Neural cell (in vitro differentiated cells): ENCODE measurements at regions not wholly inside any gene's neighbourhood (a gene's known extent, or its start where the extent isn't known, plus 50 kb on each side); places are given as distances from the start of the nearest gene placed in this dataset.

ENCODE experiments used
- H2AFZ ChIP-seq: fragments of 200-600, 300-800 bp; sonication (generic), shearing (Covaris generic); 2 replicates; pipeline ENCODE4 v1.6.0; 2014; ENCODE audit warnings: low read depth, mild to moderate bottlenecking, antibody characterized with exemption, low read length, moderate library complexity
- H3F3A ChIP-seq: fragments of 200-600 bp; shearing (Covaris generic); 2 replicates; pipeline ENCODE4 v1.6.1; 2016; ENCODE audit warnings: mild to moderate bottlenecking, moderate library complexity, mixed read lengths, antibody characterized with exemption, low read length; ENCODE audit not compliant: insufficient read depth, poor library complexity, severe bottlenecking
- H3K27ac ChIP-seq: fragments of 200-600, 300-800 bp; sonication (generic), shearing (Covaris generic); 2 replicates; pipeline ENCODE4 v1.5.1; 2014; ENCODE audit warnings: mild to moderate bottlenecking, low read length, moderate library complexity
- H3K27me3 ChIP-seq: fragments of 300-800, 200-600 bp; sonication (generic), shearing (Covaris generic); 2 replicates; pipeline ENCODE4 v1.6.0; 2014; ENCODE audit warnings: mild to moderate bottlenecking, low read depth, low read length, moderate library complexity; ENCODE audit not compliant: insufficient read depth
- H3K36me3 ChIP-seq: fragments of 300-800, 200-600 bp; sonication (generic), shearing (Covaris generic); 2 replicates; pipeline ENCODE4 v1.5.1; 2014; ENCODE audit warnings: mild to moderate bottlenecking, antibody characterized with exemption, low read length, moderate library complexity; ENCODE audit not compliant: insufficient read depth
- H3K4me2 ChIP-seq: fragments of 300-800, 200-600 bp; sonication (generic), shearing (Covaris generic); 2 replicates; pipeline ENCODE4 v1.6.0; 2014; ENCODE audit warnings: mild to moderate bottlenecking, low read length
- H3K4me3 ChIP-seq: fragments of 300-800, 200-600 bp; sonication (generic), shearing (Covaris generic); 2 replicates; pipeline ENCODE4 v1.5.1; 2014; ENCODE audit warnings: mild to moderate bottlenecking, low read length, moderate library complexity
- H3K79me2 ChIP-seq: fragments of 200-600 bp; shearing (Covaris generic); replicated peaks from 2 replicates; pipeline ENCODE4 v1.6.0; 2014; ENCODE audit warnings: mild to moderate bottlenecking, low read length, moderate library complexity; ENCODE audit not compliant: insufficient read depth
- H3K9ac ChIP-seq: fragments of 300-800, 200-600 bp; sonication (generic), shearing (Covaris generic); 2 replicates; pipeline ENCODE4 v1.6.1; 2016; ENCODE audit warnings: mild to moderate bottlenecking, low read length, mixed read lengths
- H3K9me2 ChIP-seq: fragments of 200-600 bp; shearing (Covaris generic); 2 replicates; pipeline ENCODE4 v1.6.1; 2016; ENCODE audit warnings: mild to moderate bottlenecking, low read length, mixed read lengths; ENCODE audit not compliant: insufficient read depth
- H3K9me3 ChIP-seq: fragments of 200-600, 300-800 bp; sonication (generic), shearing (Covaris generic); 2 replicates; pipeline ENCODE4 v1.6.1; 2016; ENCODE audit warnings: mild to moderate bottlenecking, mixed run types, low read length, moderate library complexity, mixed read lengths
- H4K20me1 ChIP-seq: fragments of 200-600 bp; shearing (Covaris generic); 2 replicates; pipeline ENCODE4 v1.6.1; 2016; ENCODE audit warnings: mild to moderate bottlenecking, mixed run types; ENCODE audit not compliant: insufficient read depth
- CTCF ChIP-seq: fragments of 450-650 bp; IDR thresholded peaks from 2 replicates; pipeline ENCODE4 v1.5.1; 2014; ENCODE audit warnings: antibody characterized with exemption, mild to moderate bottlenecking, moderate library complexity; ENCODE audit not compliant: poor library complexity, severe bottlenecking
- EP300 ChIP-seq: fragments of 450-650 bp; conservative IDR thresholded peaks from 2 replicates; pipeline ENCODE4 v1.6.1; 2014; ENCODE audit warnings: antibody characterized with exemption, mild to moderate bottlenecking, moderate library complexity; ENCODE audit not compliant: poor library complexity, severe bottlenecking
- EZH2 ChIP-seq: fragments of 200-600, 300-800 bp; shearing (Covaris generic), sonication (generic); IDR thresholded peaks from 2 replicates; pipeline ENCODE4 v1.6.1; 2014; ENCODE audit warnings: antibody characterized with exemption, low read length, borderline replicate concordance, mild to moderate bottlenecking; ENCODE audit not compliant: insufficient read depth, poor library complexity, severe bottlenecking
- MXI1 ChIP-seq: fragments of 450-650 bp; conservative IDR thresholded peaks from 2 replicates; pipeline ENCODE4 v1.6.1; 2014; ENCODE audit warnings: antibody characterized with exemption, mild to moderate bottlenecking; ENCODE audit not compliant: poor library complexity, severe bottlenecking
- POLR2AphosphoS5 ChIP-seq: IDR thresholded peaks from 2 replicates; pipeline ENCODE4 v1.6.1; 2012
- RAD21 ChIP-seq: fragments of 450-650 bp; conservative IDR thresholded peaks from 2 replicates; pipeline ENCODE4 v1.6.1; 2014; ENCODE audit warnings: antibody characterized with exemption, mild to moderate bottlenecking, moderate library complexity
- REST ChIP-seq: IDR thresholded peaks from 2 replicates; pipeline ENCODE4 v1.6.1; 2012; ENCODE audit warnings: borderline replicate concordance
- SMC3 ChIP-seq: fragments of 450-650 bp; conservative IDR thresholded peaks from 2 replicates; pipeline ENCODE4 v1.6.1; 2014; ENCODE audit warnings: antibody characterized with exemption, mild to moderate bottlenecking, moderate library complexity; ENCODE audit not compliant: poor library complexity
- TAF1 ChIP-seq: IDR thresholded peaks from 2 replicates; pipeline ENCODE4 v1.6.1; 2012; ENCODE audit warnings: low read depth

GRCh38 chr9:79383096-79383495 is 188.7 kb upstream of the TLE4 start:
- Histone ChIP-seq H2AFZ (no peak overlapping the region), H3K79me2 (no peaks in the 10 kb centered on the region), H3K27ac (no peak overlapping the region), H3K9me2 (no peaks in the 10 kb centered on the region), H3K4me2 (no peak overlapping the region), H3K27me3 (no peaks in the 10 kb centered on the region), H3K9me3 (no peaks in the 10 kb centered on the region), H3K9ac (no peak overlapping the region), H3K4me3 (no peak overlapping the region), H3K36me3 (no peaks in the 10 kb centered on the region), H3F3A (no peaks in the 10 kb centered on the region), H4K20me1 (no peaks in the 10 kb centered on the region)
- TF ChIP-seq MXI1, result no peak
- no peak for TF ChIP-seq RAD21

GRCh38 chr9:79384091-79384490 is 187.7 kb upstream of the TLE4 start:
- no peaks in the 10 kb centered on the region for H3F3A ChIP-seq
- no peaks in the 10 kb centered on the region for H3K9me2 ChIP-seq
- no peak overlapping the region for H3K4me3 ChIP-seq
- H3K27me3 ChIP-seq, result no peaks in the 10 kb centered on the region
- no peak for TF ChIP-seq TAF1
- TF ChIP-seq REST, result no peak
- TF ChIP-seq MXI1, result no peak
- no peak for TF ChIP-seq EZH2
- TF ChIP-seq CTCF, result no peak
- TF ChIP-seq EP300, result no peak
- no peak for TF ChIP-seq POLR2AphosphoS5
- no peak for TF ChIP-seq SMC3
- no peak for TF ChIP-seq RAD21
- no peak overlapping the region for H3K4me2 ChIP-seq
- H3K36me3 ChIP-seq, result no peaks in the 10 kb centered on the region
- no peaks in the 10 kb centered on the region for H3K9me3 ChIP-seq
- no peak overlapping the region for H3K27ac ChIP-seq
- H4K20me1 ChIP-seq, result no peaks in the 10 kb centered on the region
- H3K79me2 ChIP-seq, result no peaks in the 10 kb centered on the region
- no peak overlapping the region for H2AFZ ChIP-seq
- H3K9ac ChIP-seq, result no peak overlapping the region

GRCh38 chr9:79384501-79384900 is 187.3 kb upstream of the TLE4 start:
- H3K4me3 ChIP-seq, result no peak overlapping the region
- TF ChIP-seq EZH2 (no peak), MXI1 (no peak), POLR2AphosphoS5 (no peak), REST (no peak), SMC3 (no peak), CTCF (no peak), EP300 (no peak), TAF1 (no peak), RAD21 (no peak)
- no peaks in the 10 kb centered on the region for H3K79me2 ChIP-seq
- no peaks in the 10 kb centered on the region for H4K20me1 ChIP-seq
- no peak overlapping the region for H3K27ac ChIP-seq
- no peaks in the 10 kb centered on the region for H3K9me3 ChIP-seq
- no peak overlapping the region for H2AFZ ChIP-seq
- no peak overlapping the region for H3K9ac ChIP-seq
- H3K36me3 ChIP-seq, result no peaks in the 10 kb centered on the region
- no peaks in the 10 kb centered on the region for H3F3A ChIP-seq
- no peak overlapping the region for H3K4me2 ChIP-seq
- no peaks in the 10 kb centered on the region for H3K9me2 ChIP-seq
- no peaks in the 10 kb centered on the region for H3K27me3 ChIP-seq
